ENCODE measurements at regions not wholly inside any gene's neighbourhood (a gene's known extent, or its start where the extent isn't known, plus 50 kb on each side); places are given as distances from the start of the nearest gene placed in this dataset.

GRCh38 chr18:22623513-22623912 is 205.8 kb upstream of the CTAGE1 start:
- TF ChIP-seq CTCF (IDR thresholded peaks at IDR 0.05; ENCODE audit: low read depth, low read length) = no peak
- DNase-seq (ENCODE audit: low read depth in 2 of 2) = no peak

GRCh38 chr18:22624176-22624575 is 206.5 kb upstream of the CTAGE1 start:
- DNase-seq (ENCODE audit: low read depth in 2 of 2) = no peak
- H3K4me3 ChIP-seq (replicated peaks in 1 of 2; ENCODE audit: low read depth in 2 of 2, low read length in 2 of 2) = no peak overlapping the region
- no peak for TF ChIP-seq CTCF (IDR thresholded peaks at IDR 0.05; ENCODE audit: low read depth, low read length)

More at GRCh38 chr18:22623513-22623912, 205.8 kb upstream of the CTAGE1 start:
- H3K4me3 ChIP-seq (replicated peaks in 1 of 2; ENCODE audit: low read depth in 2 of 2, low read length in 2 of 2) = no peak overlapping the region

GRCh38 chr18:22625406-22625805 is 207.7 kb upstream of the CTAGE1 start:
- no peak for DNase-seq (ENCODE audit: low read depth in 2 of 2)
- no peak for TF ChIP-seq CTCF (IDR thresholded peaks at IDR 0.05; ENCODE audit: low read depth, low read length)
- no peak overlapping the region for H3K4me3 ChIP-seq (replicated peaks in 1 of 2; ENCODE audit: low read depth in 2 of 2, low read length in 2 of 2)

GRCh38 chr18:22626771-22627170 is 209.1 kb upstream of the CTAGE1 start:
- no peak for TF ChIP-seq CTCF (IDR thresholded peaks at IDR 0.05; ENCODE audit: low read depth, low read length)
- DNase-seq (ENCODE audit: low read depth in 2 of 2) = no peak
- no peak overlapping the region for H3K4me3 ChIP-seq (replicated peaks in 1 of 2; ENCODE audit: low read depth in 2 of 2, low read length in 2 of 2)

- no peak for TF ChIP-seq CTCF (IDR thresholded peaks at IDR 0.05; ENCODE audit: low read depth, low read length)
These were observed 209.8 kb upstream of the CTAGE1 start for GRCh38 chr18:22627506-22627905.

GRCh38 chr18:22628795-22629510 is 211.2 kb upstream of the CTAGE1 start:
- H3K4me3 ChIP-seq (replicated peaks in 1 of 2; ENCODE audit: low read depth in 2 of 2, low read length in 2 of 2) = no peak overlapping the region
- DNase-seq (ENCODE audit: low read depth in 2 of 2) = no peak
- TF ChIP-seq CTCF (IDR thresholded peaks at IDR 0.05; ENCODE audit: low read depth, low read length) = no peak

More at GRCh38 chr18:22627506-22627905, 209.8 kb upstream of the CTAGE1 start:
- DNase-seq (ENCODE audit: low read depth in 2 of 2) = peak in 1 of 2 donors; percentile 19
- H3K4me3 ChIP-seq (replicated peaks in 1 of 2; ENCODE audit: low read depth in 2 of 2, low read length in 2 of 2) = no peak overlapping the region

- no peak for DNase-seq (ENCODE audit: low read depth in 2 of 2)
- TF ChIP-seq CTCF (IDR thresholded peaks at IDR 0.05; ENCODE audit: low read depth, low read length) = no peak
- no peak overlapping the region for H3K4me3 ChIP-seq (replicated peaks in 1 of 2; ENCODE audit: low read depth in 2 of 2, low read length in 2 of 2)
These were observed 213.3 kb upstream of the CTAGE1 start for GRCh38 chr18:22630980-22631379.

Data from cardiac fibroblast (primary cell).